Renal cortical epithelial cell (primary cell): ENCODE measurements at regions not wholly inside any gene's neighbourhood (a gene's known extent, or its start where the extent isn't known, plus 50 kb on each side); places are given as distances from the start of the nearest gene placed in this dataset.
A peak's percentile ranks its signal among the peaks of the same experiment; 100 is the strongest.

Source experiments
- DNase-seq: peaks from one replicate; pipeline ENCODE4 v3.0.0-alpha.2; 2011; ENCODE audit warnings: low read depth

GRCh38 chr20:11778206-11778570, 139.5 kb upstream of the BTBD3 start:
- DNase-seq: no peak

DNA sequence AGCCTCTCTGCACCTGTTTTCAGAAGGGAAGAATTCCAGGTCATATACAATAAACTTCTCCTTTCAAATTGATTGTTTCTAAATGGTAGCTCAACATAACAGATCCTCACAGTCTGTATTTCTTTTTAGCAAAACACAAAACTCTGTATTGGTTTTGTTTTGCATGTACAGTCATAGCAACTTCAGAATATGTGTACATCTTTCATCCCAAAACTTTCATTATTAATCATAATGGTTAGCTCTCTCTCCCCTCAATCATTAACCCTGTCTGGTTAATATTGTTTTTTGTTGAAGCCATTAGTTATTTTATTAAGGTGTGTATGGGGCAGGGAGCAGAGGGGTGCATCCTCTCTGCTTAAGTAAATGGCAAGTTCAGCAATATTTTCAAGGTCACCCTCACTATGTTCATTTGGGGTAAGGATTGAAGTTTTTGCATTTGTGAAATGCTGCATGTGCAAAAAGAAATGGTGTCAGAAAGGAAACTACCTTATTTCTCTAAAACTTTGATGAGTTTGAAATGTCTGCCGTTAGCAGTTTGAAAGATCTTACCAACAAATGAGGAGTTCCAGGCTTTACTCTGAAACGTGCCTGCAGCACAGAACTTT, 136.8 kb upstream of the BTBD3 start:
- DNase-seq: no peak

DNA sequence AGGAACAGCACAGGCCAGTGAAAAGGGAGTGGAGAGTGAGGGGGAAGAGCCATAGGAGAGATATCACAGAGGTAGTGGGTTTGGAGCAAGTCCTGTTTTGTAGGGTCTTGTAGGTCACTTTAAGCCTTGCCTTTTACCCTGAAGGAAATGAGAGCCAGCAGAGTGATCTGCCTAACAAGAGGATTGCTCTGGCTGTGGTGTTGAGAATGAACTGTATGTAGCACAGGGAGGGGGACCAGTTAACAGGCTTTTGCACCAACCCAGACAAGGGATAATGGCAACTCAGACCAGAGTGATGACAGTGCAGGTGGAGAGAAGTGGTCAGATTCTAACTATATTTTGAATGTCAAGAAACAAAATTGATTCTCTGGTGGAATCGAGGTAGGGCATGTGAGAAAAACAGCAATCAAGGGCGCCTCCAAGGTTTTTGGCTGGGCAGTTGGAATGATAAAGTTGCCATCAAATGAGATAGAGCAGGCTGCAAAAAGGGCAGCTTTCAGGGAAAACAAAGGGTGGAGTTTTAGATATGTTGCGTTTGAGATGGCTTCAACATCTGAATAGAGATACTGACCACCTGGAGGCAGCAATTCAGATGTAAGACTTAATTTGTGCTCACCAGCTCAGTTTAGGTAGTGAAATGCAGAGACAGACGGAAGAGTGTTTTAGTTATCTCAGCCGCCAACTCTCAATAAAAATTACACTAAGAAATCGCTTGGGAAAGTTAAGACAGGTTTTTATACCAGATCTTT, 134.4 kb upstream of the BTBD3 start:
- DNase-seq: no peak

- DNase-seq: no peak
These were observed 131.7 kb upstream of the BTBD3 start for GRCh38 chr20:11785885-11786507.

GRCh38 chr20:11790046-11790445, 127.6 kb upstream of the BTBD3 start:
- no peak for DNase-seq

DNA sequence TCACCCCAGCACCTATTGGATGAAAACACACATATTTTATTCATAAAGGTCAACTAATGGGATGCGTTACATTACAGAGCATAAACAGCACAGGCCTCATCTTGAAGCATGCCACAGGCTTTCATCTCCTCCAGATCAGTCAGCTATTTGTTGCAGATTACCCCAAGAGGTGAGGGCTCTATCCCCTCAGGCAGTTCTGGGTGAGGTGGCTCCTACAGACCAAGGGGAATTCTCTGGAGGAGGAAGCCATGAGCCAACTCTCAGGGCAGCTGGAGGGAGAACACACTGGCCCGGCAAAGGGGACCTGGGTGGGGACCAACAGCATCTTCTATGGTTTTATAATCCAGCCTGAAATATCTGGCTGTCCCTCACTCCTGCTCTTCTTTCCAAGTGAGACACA, 126.4 kb upstream of the BTBD3 start:
- DNase-seq: no peak

GRCh38 chr20:11791835-11792567, 125.7 kb upstream of the BTBD3 start:
- peak; percentile 26 for DNase-seq

GRCh38 chr20:11792568-11792953, 125.1 kb upstream of the BTBD3 start:
- DNase-seq: no peak

GRCh38 chr20:11794525-11794924, 123.2 kb upstream of the BTBD3 start:
- DNase-seq: no peak

DNA sequence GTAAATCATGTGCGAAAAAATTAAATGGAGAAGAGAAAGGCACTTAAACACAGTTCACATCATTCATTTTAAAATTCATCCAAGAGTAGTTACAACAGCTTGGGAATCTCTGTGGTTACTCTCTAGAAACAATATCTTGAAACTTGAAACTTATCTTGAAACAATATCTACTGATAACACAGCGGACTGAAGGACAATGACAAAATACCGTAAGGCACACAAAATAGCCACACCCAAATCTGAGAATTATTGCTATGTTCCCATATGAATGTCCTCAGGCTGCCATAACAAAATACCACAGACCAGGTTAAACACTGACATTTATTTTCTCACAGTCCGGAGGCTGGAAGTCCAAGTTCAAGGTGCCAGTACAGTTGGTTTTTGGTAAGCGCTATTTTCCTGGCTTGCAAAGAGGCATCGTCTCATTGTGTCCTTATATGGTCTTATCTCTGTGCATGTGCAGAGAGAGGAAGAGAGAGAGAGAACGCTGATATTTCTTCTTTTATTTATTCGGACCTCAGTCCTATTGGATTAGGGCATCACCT, 122.5 kb upstream of the BTBD3 start:
- DNase-seq: no peak

DNA sequence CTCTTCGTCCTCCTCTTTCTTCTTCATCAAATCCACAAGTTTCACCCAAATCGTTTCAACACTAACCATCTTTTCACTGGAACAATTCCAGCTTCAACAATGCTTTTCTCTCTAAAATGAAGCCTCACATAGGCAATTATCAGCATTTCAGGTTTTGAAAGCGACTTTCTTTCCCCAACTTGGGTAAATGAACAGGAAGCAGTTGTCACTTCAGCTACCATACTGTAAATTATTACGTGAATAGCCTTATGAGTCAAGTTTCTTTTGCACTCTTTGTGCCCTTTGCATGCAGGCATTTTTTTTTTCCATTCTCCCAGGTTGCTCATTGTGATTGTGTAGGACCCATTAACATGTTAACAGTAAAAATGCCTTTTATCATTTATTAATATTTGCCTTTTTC, 121.7 kb upstream of the BTBD3 start:
- DNase-seq: peak; percentile 59

GRCh38 chr20:11797156-11797555, 120.5 kb upstream of the BTBD3 start:
- DNase-seq: no peak

GRCh38 chr20:11799281-11799684, 118.4 kb upstream of the BTBD3 start:
- peak; percentile 31 for DNase-seq

DNA sequence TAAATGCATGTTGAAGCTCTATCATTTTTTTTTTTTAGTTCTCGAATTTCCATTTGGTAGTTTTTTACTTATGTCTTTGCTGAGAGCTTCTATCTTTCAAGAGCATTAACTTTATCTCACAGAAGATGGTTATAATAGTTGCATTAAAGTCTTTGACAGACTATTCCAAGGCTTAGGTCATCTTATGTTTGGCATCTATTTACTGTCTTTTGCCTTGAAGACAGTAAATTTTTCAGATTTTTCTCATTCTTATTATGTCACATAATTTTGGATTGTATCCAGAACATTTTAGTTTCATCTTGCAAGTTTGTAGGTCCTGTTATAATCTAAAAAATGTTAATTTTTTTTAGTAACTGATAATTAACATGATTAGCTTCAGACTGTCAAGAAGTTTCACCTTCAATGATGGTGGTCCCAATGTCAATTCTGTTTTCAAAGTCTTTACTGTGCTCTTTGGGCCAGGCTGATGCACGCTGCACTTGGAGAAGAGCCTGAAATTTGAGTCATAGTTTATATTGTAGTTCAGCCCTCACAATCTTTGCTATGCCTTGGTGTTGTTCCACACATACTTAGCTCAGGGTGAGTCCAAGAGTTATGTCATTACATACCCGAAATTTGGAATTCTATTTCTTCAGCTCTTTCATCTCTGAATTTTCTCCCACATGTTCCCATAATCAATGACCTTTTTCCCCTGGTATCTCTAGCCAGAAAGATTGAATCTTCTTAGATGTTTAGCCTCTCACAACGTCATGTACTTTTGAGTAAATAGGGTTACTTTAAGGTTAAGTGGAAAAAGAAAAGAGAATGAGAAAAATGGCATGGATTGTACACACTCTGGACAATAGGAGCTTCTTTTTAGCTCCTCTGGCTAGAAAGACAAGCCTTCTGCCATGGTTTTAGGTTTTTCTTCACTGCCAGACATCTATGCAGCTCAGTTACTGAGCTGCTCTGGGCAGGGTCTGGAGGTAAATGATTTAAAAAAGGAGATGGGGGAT, 110.3 kb upstream of the BTBD3 start:
- DNase-seq: peak; percentile 38

DNA sequence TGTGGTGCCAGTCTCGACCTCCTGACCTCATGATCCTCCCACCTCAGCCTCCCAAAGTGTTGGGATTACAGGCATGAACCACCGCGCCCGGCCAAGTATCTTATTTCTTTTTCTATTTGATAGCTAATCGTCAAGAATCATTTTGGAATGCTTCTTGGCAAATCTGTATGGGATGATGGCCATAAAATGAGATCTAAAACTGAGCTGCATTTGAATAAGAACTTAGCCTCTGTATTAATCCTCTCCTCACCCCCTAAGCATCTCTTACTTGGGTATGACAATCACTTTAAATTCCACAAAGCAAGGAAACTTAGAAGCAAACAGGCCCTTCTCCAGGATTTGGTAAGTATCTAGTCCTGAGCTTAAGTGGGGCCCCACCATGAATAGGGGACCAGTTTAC, 108.9 kb upstream of the BTBD3 start:
- no peak for DNase-seq

GRCh38 chr20:11810311-11811083, 107.2 kb upstream of the BTBD3 start:
- DNase-seq: peak; percentile 61

DNA sequence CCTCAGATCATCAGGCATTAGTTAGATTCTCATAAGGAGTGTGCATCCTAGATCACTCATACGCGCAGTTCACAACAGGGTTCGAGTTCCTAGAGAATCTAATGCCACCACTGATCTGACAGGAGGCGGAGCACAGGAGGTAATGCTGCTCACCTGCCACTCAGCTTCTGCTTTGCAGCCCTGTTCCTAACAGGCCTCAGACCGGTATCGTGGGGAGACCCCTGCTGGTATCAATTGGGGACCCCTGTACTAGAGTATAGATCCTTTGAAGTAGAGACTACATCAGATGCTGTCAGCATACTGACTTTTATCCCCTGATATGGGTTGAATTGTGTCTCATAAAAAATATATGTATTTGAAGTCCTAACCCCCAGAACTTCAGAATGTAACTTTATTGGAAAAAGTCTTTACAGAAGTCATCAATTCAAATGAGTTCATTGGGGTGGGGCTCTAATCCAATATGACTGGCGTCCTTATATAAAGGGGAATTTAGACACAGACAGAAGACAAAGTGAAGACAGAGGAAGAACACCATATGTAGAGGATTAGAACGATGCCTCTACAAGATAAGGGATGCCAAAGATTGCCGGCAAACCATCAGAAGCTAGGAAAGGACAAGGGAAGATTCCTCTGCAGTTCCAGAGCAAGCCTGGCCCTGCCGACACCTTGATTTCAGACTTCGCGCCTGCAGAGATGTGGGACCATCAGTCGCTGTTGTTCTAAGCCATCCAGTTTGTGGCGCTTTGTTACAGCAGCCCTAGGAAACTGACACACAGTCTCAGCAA, 104.4 kb upstream of the BTBD3 start:
- no peak for DNase-seq

GRCh38 chr20:11814267-11814666, 103.4 kb upstream of the BTBD3 start:
- peak; percentile 87 for DNase-seq

GRCh38 chr20:11820838-11821237, 96.9 kb upstream of the BTBD3 start:
- peak; percentile 27 for DNase-seq

DNA sequence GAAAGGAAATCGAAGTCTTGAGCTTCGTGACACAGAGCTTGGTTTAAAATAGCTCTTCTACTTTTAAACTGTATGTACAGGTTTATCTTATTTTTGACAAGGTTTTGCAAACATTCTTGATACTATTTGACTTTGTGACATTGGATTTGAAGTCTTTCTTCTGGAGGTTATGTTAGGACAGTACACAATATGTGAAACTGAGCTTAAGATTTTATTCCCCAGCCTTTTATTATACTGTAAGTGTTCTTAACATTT, 95.2 kb upstream of the BTBD3 start:
- DNase-seq: no peak
